ENCODE measurements at regions not wholly inside any gene's neighbourhood (a gene's known extent, or its start where the extent isn't known, plus 50 kb on each side); places are given as distances from the start of the nearest gene placed in this dataset.

DNA sequence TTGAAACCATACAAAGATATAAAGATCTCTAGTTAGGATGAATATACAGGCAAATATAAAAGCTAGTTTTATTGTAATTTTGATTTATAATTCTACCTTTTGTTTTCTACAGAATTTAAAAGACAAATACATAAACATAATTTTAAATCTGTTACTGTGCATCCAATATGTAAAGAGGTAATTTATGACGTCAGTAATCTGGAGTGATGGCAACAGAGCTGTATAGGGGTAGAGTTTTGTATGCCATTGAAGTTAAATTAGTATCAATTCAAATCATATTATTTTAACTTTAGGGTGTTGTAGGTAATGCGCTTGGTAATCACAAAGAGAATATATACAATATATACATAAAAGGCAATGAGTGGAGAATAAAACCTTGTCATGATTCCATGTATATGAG lies 183.7 kb upstream of the ARHGAP24 start:
- TF ChIP-seq, protein P1, sequence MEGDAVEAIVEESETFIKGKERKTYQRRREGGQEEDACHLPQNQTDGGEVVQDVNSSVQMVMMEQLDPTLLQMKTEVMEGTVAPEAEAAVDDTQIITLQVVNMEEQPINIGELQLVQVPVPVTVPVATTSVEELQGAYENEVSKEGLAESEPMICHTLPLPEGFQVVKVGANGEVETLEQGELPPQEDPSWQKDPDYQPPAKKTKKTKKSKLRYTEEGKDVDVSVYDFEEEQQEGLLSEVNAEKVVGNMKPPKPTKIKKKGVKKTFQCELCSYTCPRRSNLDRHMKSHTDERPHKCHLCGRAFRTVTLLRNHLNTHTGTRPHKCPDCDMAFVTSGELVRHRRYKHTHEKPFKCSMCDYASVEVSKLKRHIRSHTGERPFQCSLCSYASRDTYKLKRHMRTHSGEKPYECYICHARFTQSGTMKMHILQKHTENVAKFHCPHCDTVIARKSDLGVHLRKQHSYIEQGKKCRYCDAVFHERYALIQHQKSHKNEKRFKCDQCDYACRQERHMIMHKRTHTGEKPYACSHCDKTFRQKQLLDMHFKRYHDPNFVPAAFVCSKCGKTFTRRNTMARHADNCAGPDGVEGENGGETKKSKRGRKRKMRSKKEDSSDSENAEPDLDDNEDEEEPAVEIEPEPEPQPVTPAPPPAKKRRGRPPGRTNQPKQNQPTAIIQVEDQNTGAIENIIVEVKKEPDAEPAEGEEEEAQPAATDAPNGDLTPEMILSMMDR (IDR thresholded peaks at IDR 0.05; ENCODE audit: insufficient read depth, low read depth, low read length) = no peak
- TF ChIP-seq EZH2 (IDR thresholded peaks at IDR 0.05; ENCODE audit: insufficient read depth, low read length) = no peak
